Spleen (tissue), 11 donors: ENCODE measurements at regions not wholly inside any gene's neighbourhood (a gene's known extent, or its start where the extent isn't known, plus 50 kb on each side); places are given as distances from the start of the nearest gene placed in this dataset.
A peak's percentile ranks its signal among the peaks of the same experiment; 100 is the strongest.

Source experiments
- DNase-seq: peaks from one replicate; pipeline ENCODE4 v3.0.0-alpha.2; 2020
- H3K27ac ChIP-seq, 8 donors: fragments of 200-600 bp; sonication (generic) in 7 of 8; 1 replicate in 4 of 8; 2 replicates in 4 of 8; pipeline versions ENCODE4 v1.5.0 to v1.8.0; 2016 to 2021; ENCODE audit warnings: inconsistent platforms in 4 of 8, mild to moderate bottlenecking in 4 of 8, moderate library complexity in 1 of 8
- H3K27me3 ChIP-seq, 7 donors: fragments of 200-600 bp; sonication (generic) in 6 of 7; replicated peaks in 1 of 7; 1 replicate in 4 of 7; 2 replicates in 3 of 7; pipeline versions ENCODE4 v1.5.0 to v1.8.0; 2016 to 2021; ENCODE audit warnings: inconsistent platforms in 3 of 7, mild to moderate bottlenecking in 1 of 7
- H3K36me3 ChIP-seq, 6 donors: fragments of 200-600 bp; sonication (generic) in 5 of 6; 1 replicate in 4 of 6; 2 replicates in 2 of 6; pipeline versions ENCODE4 v1.5.0 to v1.8.0; 2016 to 2021; ENCODE audit warnings: inconsistent platforms in 2 of 6
- H3K4me1 ChIP-seq, 6 donors: fragments of 200-600 bp; sonication (generic) in 5 of 6; 1 replicate in 3 of 6; 2 replicates in 3 of 6; pipeline versions ENCODE4 v1.5.0 to v1.8.0; 2016 to 2021; ENCODE audit warnings: inconsistent platforms in 3 of 6
- H3K4me3 ChIP-seq, 8 donors: fragments of 200-600 bp; sonication (generic) in 7 of 8; 1 replicate in 4 of 8; 2 replicates in 4 of 8; pipeline versions ENCODE4 v1.5.0 to v1.8.0; 2016 to 2021; ENCODE audit warnings: inconsistent platforms in 4 of 8, mild to moderate bottlenecking in 4 of 8, moderate library complexity in 2 of 8
- H3K9me3 ChIP-seq, 8 donors: fragments of 200-600 bp; sonication (generic) in 7 of 8; 1 replicate in 4 of 8; 2 replicates in 4 of 8; pipeline versions ENCODE4 v1.5.0 to v1.8.0; 2016 to 2021; ENCODE audit warnings: inconsistent platforms in 4 of 8
- POLR2A ChIP-seq, 3 donors: fragments of 450-650 bp; IDR thresholded peaks; one replicate each; pipeline ENCODE4 v1.5.1; 2017; ENCODE audit warnings: antibody characterized with exemption in 3 of 3, mild to moderate bottlenecking in 1 of 3
- POLR2AphosphoS5 ChIP-seq, 3 donors: sonication (generic); formaldehyde crosslinking; IDR thresholded peaks; one replicate each; pipeline ENCODE4 v1.5.1; 2017; ENCODE audit warnings: antibody characterized with exemption in 3 of 3
- WGBS, 5 donors: extraction: QIAGEN DNeasy Blood & Tissue Kit in 3 of 5; methylation state at CpG; one replicate each; pipeline versions ENCODE4 v1.1.5 to v1.1.7; 2013 to 2018; 5-methylcytosine and 5-hydroxymethylcytosine counted together
- intact Hi-C: fragments of 100-400 bp; cut with DNase I; formaldehyde crosslinking; loops from one replicate; pipeline ENCODE4 v1.15.0; 2023; ENCODE audit warnings: low total_unique reads
- TF ChIP-seq, protein P1 (sequence below), 11 experiments: fragments of 200-600 bp in 7 of 11; fragments of 450-650 bp in 4 of 11; sonication (generic) in 4 of 11; IDR thresholded peaks in 8 of 11; conservative IDR thresholded peaks in 3 of 11; 1 replicate in 7 of 11; 2 replicates in 4 of 11; pipeline versions ENCODE4 v1.4.0 to v1.8.0; 2016 to 2021; ENCODE audit warnings: antibody characterized with exemption in 11 of 11, inconsistent platforms in 4 of 11, mild to moderate bottlenecking in 1 of 11
- donor health status: healthy with polysubstance abuse.
- donor health status: DM: no; HTN: no; CAD: no; lungs with moderate emphysema.
- donor health status: DM: no; HTN: no; CAD: no.
- donor health status: Bipolar disorder and iron deficiency.
- donor health status: healthy.
- donor health status: DM: no; HTN: no; CAD: no.
- donor health status: DM: yes; HTN: yes; CAD: no.

DNA sequence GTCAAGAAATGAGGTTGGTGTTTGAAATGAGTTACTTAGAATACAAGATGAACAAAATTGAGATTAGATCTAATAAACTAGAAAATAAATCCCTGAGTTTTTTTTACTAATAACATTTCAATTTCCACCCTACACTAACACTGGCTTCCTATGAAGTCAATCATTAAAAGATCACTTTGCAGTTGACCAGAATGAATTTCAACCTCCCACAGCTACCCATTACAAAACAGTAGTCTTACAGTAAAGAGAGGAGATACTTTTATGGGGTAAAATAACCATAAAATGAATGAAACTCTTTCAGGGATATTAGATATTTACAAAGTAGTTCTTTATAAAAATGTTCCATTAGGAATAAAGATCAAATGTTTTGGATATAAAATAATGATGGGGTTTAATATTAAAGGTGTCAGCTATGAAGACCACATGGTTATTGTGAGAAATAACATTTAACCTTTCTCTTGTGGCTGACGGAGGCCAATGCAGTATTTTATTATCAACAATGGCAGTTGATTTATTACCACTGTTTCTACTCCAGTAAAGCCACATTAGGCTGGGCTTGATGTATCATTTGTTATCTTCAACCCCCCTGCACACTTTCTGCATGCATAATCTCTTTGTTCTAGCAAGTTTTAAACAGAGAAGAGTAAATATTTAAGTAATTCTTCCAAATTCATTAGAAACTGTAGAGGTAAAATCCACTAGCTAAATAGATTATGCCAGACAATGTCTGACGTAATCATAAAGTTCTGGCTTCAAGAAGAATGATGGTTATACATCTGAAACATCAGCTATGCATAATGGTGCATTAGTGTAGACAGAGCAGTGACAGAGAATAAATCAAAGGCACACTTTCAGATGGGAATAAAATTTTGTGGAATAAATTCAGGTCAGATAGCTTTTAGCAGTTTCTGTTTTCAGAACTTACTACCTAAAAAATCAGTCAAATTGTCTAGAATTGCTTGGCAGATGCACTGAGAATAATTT lies 516.6 kb downstream of the PCDH18 start:
- no peaks in the 10 kb centered on the region for H3K9me3 ChIP-seq
- no peaks in the 10 kb centered on the region for H3K27me3 ChIP-seq
- 50 to 66% (median 59%) methylated on average over 2 of the region's 2 CpGs for WGBS, 5 donors
- intact Hi-C loops, result no loop called here
- TF ChIP-seq POLR2A (IDR thresholded peaks at IDR 0.05), result no peak
- no peak for TF ChIP-seq POLR2AphosphoS5 (IDR thresholded peaks at IDR 0.05)
- TF ChIP-seq, protein P1, sequence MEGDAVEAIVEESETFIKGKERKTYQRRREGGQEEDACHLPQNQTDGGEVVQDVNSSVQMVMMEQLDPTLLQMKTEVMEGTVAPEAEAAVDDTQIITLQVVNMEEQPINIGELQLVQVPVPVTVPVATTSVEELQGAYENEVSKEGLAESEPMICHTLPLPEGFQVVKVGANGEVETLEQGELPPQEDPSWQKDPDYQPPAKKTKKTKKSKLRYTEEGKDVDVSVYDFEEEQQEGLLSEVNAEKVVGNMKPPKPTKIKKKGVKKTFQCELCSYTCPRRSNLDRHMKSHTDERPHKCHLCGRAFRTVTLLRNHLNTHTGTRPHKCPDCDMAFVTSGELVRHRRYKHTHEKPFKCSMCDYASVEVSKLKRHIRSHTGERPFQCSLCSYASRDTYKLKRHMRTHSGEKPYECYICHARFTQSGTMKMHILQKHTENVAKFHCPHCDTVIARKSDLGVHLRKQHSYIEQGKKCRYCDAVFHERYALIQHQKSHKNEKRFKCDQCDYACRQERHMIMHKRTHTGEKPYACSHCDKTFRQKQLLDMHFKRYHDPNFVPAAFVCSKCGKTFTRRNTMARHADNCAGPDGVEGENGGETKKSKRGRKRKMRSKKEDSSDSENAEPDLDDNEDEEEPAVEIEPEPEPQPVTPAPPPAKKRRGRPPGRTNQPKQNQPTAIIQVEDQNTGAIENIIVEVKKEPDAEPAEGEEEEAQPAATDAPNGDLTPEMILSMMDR (IDR thresholded peaks at IDR 0.05 in 8 of 11, conservative IDR thresholded peaks at IDR 0.05 in 3 of 11), result no peak
- H3K27ac ChIP-seq, result no peak overlapping the region
- no peak overlapping the region for H3K4me3 ChIP-seq
- no peaks in the 10 kb centered on the region for H3K4me1 ChIP-seq
- DNase-seq, result no peak
- H3K36me3 ChIP-seq, result no peaks in the 10 kb centered on the region

DNA sequence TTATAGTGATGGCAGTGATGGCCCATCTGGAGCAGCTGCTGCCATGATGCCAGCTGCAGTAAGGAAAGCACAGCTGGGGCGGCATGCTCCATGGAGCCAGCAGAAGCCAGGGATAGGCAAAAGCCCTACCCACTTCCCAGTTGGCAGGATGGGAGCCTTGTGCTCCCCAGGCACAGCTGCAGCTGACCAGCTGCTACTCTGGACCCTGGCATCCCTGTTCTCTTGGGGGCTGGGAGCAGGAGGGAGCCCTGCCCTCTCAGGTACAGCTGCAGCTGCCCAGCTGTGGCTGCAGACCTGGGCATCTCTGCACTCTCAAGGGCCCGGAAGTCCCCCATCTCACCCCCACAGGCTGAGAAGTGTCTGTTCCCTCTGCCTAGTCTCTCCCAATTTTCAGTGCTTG lies 531.9 kb downstream of the PCDH18 start:
- Histone ChIP-seq H3K36me3 (no peaks in the 10 kb centered on the region), H3K4me3 (no peak overlapping the region), H3K27me3 (no peaks in the 10 kb centered on the region), H3K4me1 (no peaks in the 10 kb centered on the region), H3K9me3 (peaks cover 0 to 52% (median 2%) of the 10 kb centered on the region in 8 donors), H3K27ac (no peak overlapping the region)
- intact Hi-C loops, result no loop called here
- peak; percentile 52 for DNase-seq
- TF ChIP-seq POLR2A (IDR thresholded peaks at IDR 0.05), result no peak
- WGBS, 5 donors, result 53 to 94% (median 80%) methylated on average over 1 to 2 of the region's 2 CpGs

DNA sequence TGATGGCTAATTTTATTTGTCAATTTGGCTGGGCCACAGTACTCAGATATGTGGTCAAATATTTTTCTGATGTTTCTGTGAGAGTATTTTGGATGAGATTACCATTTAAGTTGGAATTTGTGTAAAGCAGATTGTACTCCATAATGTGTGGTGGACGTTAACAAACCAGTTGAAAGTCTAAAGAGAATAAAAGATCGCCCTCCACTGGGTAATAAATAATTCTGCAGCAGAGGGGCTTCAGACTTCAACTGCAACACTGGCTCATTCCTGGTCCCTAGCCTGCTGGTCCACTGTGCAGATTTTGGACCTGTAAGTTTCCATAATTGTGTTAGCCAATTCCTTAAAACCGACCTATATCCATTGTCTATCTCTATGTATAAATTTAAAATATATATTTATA lies 540.3 kb downstream of the PCDH18 start:
- TF ChIP-seq POLR2AphosphoS5 (IDR thresholded peaks at IDR 0.05), result no peak
- TF ChIP-seq POLR2A (IDR thresholded peaks at IDR 0.05), result no peak
- no peak overlapping the region for H3K4me3 ChIP-seq
- no peaks in the 10 kb centered on the region for H3K27me3 ChIP-seq
- no peaks in the 10 kb centered on the region for H3K4me1 ChIP-seq
- no peak overlapping the region for H3K27ac ChIP-seq
- intact Hi-C loops, result no loop called here
- DNase-seq, result no peak
- H3K9me3 ChIP-seq, result peaks cover 0 to 14% (median 0%) of the 10 kb centered on the region in 8 donors
- no peaks in the 10 kb centered on the region for H3K36me3 ChIP-seq
- WGBS, 5 donors, result 45 to 64% (median 54%) methylated on average over 3 of the region's 3 CpGs

DNA sequence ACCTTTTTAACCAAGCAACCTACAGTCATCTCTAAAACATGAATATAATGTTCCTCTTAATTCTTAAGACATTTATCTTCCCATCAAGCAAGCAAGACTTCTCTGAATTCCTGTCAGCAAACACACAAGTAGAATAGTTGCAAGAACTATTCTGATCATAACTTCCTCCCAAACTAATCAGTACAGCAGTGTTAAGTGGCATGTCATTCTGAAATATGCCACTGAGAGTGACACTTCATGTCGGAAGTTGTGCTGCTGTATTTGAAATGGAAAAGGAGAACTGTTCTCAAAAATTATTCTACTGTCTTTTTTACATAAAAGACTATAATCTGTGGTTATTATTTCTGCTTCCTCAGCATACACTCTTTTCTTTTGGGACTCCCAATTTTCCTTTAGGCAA lies 546.6 kb downstream of the PCDH18 start:
- WGBS, 5 donors, result 20 to 38% (median 31%) methylated on average over 1 of the region's 1 CpG
- no peaks in the 10 kb centered on the region for H3K4me1 ChIP-seq
- no peak for DNase-seq

DNA sequence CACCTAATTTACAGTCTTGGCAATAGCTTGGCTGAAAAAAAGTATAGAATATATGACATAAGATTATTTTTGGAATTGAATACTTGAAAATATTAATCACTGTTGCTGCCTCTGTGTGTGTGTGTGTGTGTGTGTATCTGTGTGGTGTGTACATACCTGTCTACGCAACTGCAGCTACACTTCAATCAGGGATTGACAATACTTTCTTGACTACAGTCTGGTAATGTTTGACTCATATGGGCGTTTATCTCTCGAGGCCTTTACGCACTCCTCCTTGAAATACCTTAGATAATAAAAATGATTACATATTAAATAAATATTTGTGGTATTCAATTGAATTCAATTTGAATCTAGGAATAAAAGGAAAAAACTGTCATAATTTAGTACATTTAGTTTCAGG lies 565.2 kb downstream of the PCDH18 start:
- no peak for TF ChIP-seq POLR2A (IDR thresholded peaks at IDR 0.05)
- DNase-seq, result no peak
- no peaks in the 10 kb centered on the region for H3K27me3 ChIP-seq
- H3K27ac ChIP-seq, result no peak overlapping the region
- H3K4me3 ChIP-seq, result no peak overlapping the region
- WGBS, 5 donors, result 90 to 97% (median 93%) methylated on average over 4 of the region's 4 CpGs
- intact Hi-C loops, result no loop called here
- H3K9me3 ChIP-seq, result no peaks in the 10 kb centered on the region
- no peaks in the 10 kb centered on the region for H3K4me1 ChIP-seq
- no peaks in the 10 kb centered on the region for H3K36me3 ChIP-seq

More for the DNA sequence above, 546.6 kb downstream of the PCDH18 start:
- TF ChIP-seq, protein P1 (IDR thresholded peaks at IDR 0.05 in 8 of 11, conservative IDR thresholded peaks at IDR 0.05 in 3 of 11), result no peak
- TF ChIP-seq POLR2AphosphoS5 (IDR thresholded peaks at IDR 0.05) (no peak), POLR2A (IDR thresholded peaks at IDR 0.05) (no peak)
- Histone ChIP-seq H3K27me3 (no peaks in the 10 kb centered on the region), H3K4me3 (no peak overlapping the region), H3K36me3 (no peaks in the 10 kb centered on the region), H3K27ac (no peak overlapping the region), H3K9me3 (peaks cover 0 to 10% (median 0%) of the 10 kb centered on the region in 8 donors)
- intact Hi-C loops, result no loop called here
